GM23338 (cell line): ENCODE measurements at regions not wholly inside any gene's neighbourhood (a gene's known extent, or its start where the extent isn't known, plus 50 kb on each side); places are given as distances from the start of the nearest gene placed in this dataset.

ENCODE experiments used
- ATAC-seq: fragments of 200-7000 bp; cut with Tn5 transposase; 3 replicates; pipeline ENCODE4 v1.9.1; 2020
- DNase-seq: peaks from one replicate; pipeline ENCODE4 v3.0.0-alpha.2; 2015; ENCODE audit warnings: low spot score
- H2AFZ ChIP-seq: fragments of 200-600 bp; sonication (generic); 2 replicates; pipeline ENCODE4 v1.8.0; 2016; ENCODE audit warnings: antibody characterized with exemption, mild to moderate bottlenecking, moderate library complexity
- H3F3A ChIP-seq: fragments of 200-600 bp; sonication (generic); replicated peaks from 2 replicates; pipeline ENCODE4 v1.8.0; 2017; ENCODE audit warnings: antibody characterized with exemption, mixed run types, low read depth
- H3K27ac ChIP-seq: fragments of 200-600 bp; sonication (generic); 2 replicates; pipeline ENCODE4 v1.6.1; 2016; ENCODE audit warnings: low read depth
- H3K27me3 ChIP-seq: fragments of 200-600 bp; sonication (generic); 2 replicates; pipeline ENCODE4 v1.8.0; 2016; ENCODE audit warnings: mild to moderate bottlenecking, mixed run types, moderate library complexity; ENCODE audit not compliant: insufficient read depth
- H3K36me3 ChIP-seq: fragments of 200-600 bp; sonication (generic); 2 replicates; pipeline ENCODE4 v1.8.0; 2016; ENCODE audit warnings: mild to moderate bottlenecking; ENCODE audit not compliant: insufficient read depth
- H3K4me1 ChIP-seq: fragments of 200-600 bp; sonication (generic); 2 replicates; pipeline ENCODE4 v1.8.0; 2016; ENCODE audit warnings: mild to moderate bottlenecking, moderate library complexity; ENCODE audit not compliant: insufficient read depth
- H3K4me2 ChIP-seq: fragments of 200-600 bp; sonication (generic); 2 replicates; pipeline ENCODE4 v1.7.1; 2017; ENCODE audit warnings: mixed run types
- H3K4me3 ChIP-seq: fragments of 200-600 bp; sonication (generic); 2 replicates; pipeline ENCODE4 v1.6.1; 2016; ENCODE audit warnings: mixed run types
- H3K79me2 ChIP-seq: fragments of 200-600 bp; sonication (generic); replicated peaks from 2 replicates; pipeline ENCODE4 v1.8.0; 2017; ENCODE audit warnings: mild to moderate bottlenecking; ENCODE audit not compliant: insufficient read depth
- H3K9me2 ChIP-seq: fragments of 200-600 bp; sonication (generic); 2 replicates; pipeline ENCODE4 v1.8.0; 2017; ENCODE audit not compliant: insufficient read depth
- H4K20me1 ChIP-seq: fragments of 200-600 bp; sonication (generic); replicated peaks from 2 replicates; pipeline ENCODE4 v1.8.0; 2017; ENCODE audit warnings: mild to moderate bottlenecking; ENCODE audit not compliant: insufficient read depth
- H3K27ac Mint-ChIP-seq: 2 replicates; pipeline ENCODE4 v1.8.0; 2020; ENCODE audit warnings: inconsistent platforms, mild to moderate bottlenecking, moderate library complexity, mixed read lengths
- H3K27me3 Mint-ChIP-seq: 3 replicates; pipeline ENCODE4 v1.8.0; 2022; ENCODE audit warnings: low read depth, mild to moderate bottlenecking, moderate library complexity, mixed read lengths, inconsistent platforms; ENCODE audit not compliant: insufficient read depth, poor library complexity
- H3K36me3 Mint-ChIP-seq: 3 replicates; pipeline ENCODE4 v1.8.0; 2021; ENCODE audit warnings: low read depth, mild to moderate bottlenecking, inconsistent platforms, moderate library complexity, mixed read lengths
- H3K4me1 Mint-ChIP-seq: 3 replicates; pipeline ENCODE4 v1.8.0; 2020; ENCODE audit warnings: mild to moderate bottlenecking, inconsistent platforms, mixed read lengths
- H3K4me3 Mint-ChIP-seq: 3 replicates; pipeline ENCODE4 v1.8.0; 2021; ENCODE audit warnings: moderate library complexity, mild to moderate bottlenecking, inconsistent platforms, mixed read lengths
- H3K9me3 Mint-ChIP-seq: 3 replicates; pipeline ENCODE4 v1.8.0; 2020; ENCODE audit warnings: moderate library complexity, mild to moderate bottlenecking, inconsistent platforms, mixed read lengths
- CREB1 ChIP-seq: fragments of 250-450 bp; sonication (Bioruptor Pico); IDR thresholded peaks from 2 replicates; pipeline ENCODE4 v1.5.0; 2020; ENCODE audit warnings: low read depth, mild to moderate bottlenecking, moderate library complexity
- CTCF ChIP-seq, 2 experiments: fragments of 200-600 bp in 1 of 2; sonication (generic) in 1 of 2; conservative IDR thresholded peaks; 2 replicates each; pipeline versions ENCODE4 v1.5.1 to v1.6.1; 2016 to 2017; ENCODE audit warnings: antibody characterized with exemption in 2 of 2, low read depth in 2 of 2, mild to moderate bottlenecking in 2 of 2, moderate library complexity in 1 of 2
- EZH2 ChIP-seq: fragments of 200-600 bp; sonication (generic); IDR thresholded peaks from one replicate; pipeline ENCODE4 v1.8.0; 2017; ENCODE audit warnings: antibody characterized with exemption, mild to moderate bottlenecking, low read depth; ENCODE audit not compliant: unreplicated experiment
- EZH2phosphoT487 ChIP-seq: fragments of 200-600 bp; sonication (generic); IDR thresholded peaks from one replicate; pipeline ENCODE4 v1.8.1; 2018; ENCODE audit warnings: antibody characterized with exemption; ENCODE audit not compliant: unreplicated experiment
- JUNB ChIP-seq: IDR thresholded peaks from one replicate; pipeline ENCODE4 v1.6.1; 2016; ENCODE audit warnings: antibody characterized with exemption; ENCODE audit not compliant: unreplicated experiment
- NANOG ChIP-seq: IDR thresholded peaks from 2 replicates; pipeline ENCODE4 v1.6.1; 2016; ENCODE audit warnings: antibody characterized with exemption, borderline replicate concordance
- POLR2AphosphoS5 ChIP-seq: IDR thresholded peaks from 2 replicates; pipeline ENCODE4 v1.6.1; 2016; ENCODE audit warnings: antibody characterized with exemption, low read depth
- STAT1 ChIP-seq: IDR thresholded peaks from one replicate; pipeline ENCODE4 v1.6.1; 2016; ENCODE audit warnings: antibody characterized with exemption; ENCODE audit not compliant: unreplicated experiment
- ZNF114 ChIP-seq: fragments of 250-450 bp; sonication (Bioruptor Pico); IDR thresholded peaks from 2 replicates; pipeline ENCODE4 v1.5.0; 2020; ENCODE audit warnings: mild to moderate bottlenecking, moderate library complexity
- ZNF331 ChIP-seq: fragments of 250-450 bp; sonication (Bioruptor Pico); IDR thresholded peaks from 2 replicates; pipeline ENCODE4 v1.5.0; 2020; ENCODE audit warnings: low read depth, mild to moderate bottlenecking, moderate library complexity
- ZNF462 ChIP-seq: fragments of 250-450 bp; sonication (Bioruptor Pico); IDR thresholded peaks from 2 replicates; pipeline ENCODE4 v1.5.0; 2020; ENCODE audit warnings: mild to moderate bottlenecking, moderate library complexity
- TF ChIP-seq, protein P1 (sequence below): IDR thresholded peaks from 2 replicates; pipeline ENCODE4 v1.6.1; 2016; ENCODE audit warnings: antibody characterized with exemption
- TF ChIP-seq, protein P2 (sequence below): IDR thresholded peaks from one replicate; pipeline ENCODE4 v1.6.1; 2018; ENCODE audit warnings: antibody characterized with exemption; ENCODE audit not compliant: unreplicated experiment

- Histone ChIP-seq H4K20me1 (no peaks in the 10 kb centered on the region), H3F3A (no peaks in the 10 kb centered on the region), H2AFZ (no peak overlapping the region; the same call in 1 of the 2 replicates), H3K9me2 (no peaks in the 10 kb centered on the region), H3K27ac (no peak overlapping the region), H3K4me3 (no peak overlapping the region), H3K27me3 (no peaks in the 10 kb centered on the region), H3K4me1 (no peaks in the 10 kb centered on the region), H3K79me2 (no peaks in the 10 kb centered on the region), H3K4me2 (no peak overlapping the region), H3K36me3 (no peaks in the 10 kb centered on the region)
- Mint-ChIP-seq H3K36me3 (no peaks in the 10 kb centered on the region), H3K4me3 (no peak overlapping the region), H3K4me1 (no peaks in the 10 kb centered on the region), H3K9me3 (0 out of 3 replicates have a peak, but pooled peaks cover 3% of the 10 kb centered on the region), H3K27me3 (no peaks in the 10 kb centered on the region), H3K27ac (no peak overlapping the region)
- DNase-seq (no peak), ATAC-seq (no peak)
- TF ChIP-seq, protein P1, sequence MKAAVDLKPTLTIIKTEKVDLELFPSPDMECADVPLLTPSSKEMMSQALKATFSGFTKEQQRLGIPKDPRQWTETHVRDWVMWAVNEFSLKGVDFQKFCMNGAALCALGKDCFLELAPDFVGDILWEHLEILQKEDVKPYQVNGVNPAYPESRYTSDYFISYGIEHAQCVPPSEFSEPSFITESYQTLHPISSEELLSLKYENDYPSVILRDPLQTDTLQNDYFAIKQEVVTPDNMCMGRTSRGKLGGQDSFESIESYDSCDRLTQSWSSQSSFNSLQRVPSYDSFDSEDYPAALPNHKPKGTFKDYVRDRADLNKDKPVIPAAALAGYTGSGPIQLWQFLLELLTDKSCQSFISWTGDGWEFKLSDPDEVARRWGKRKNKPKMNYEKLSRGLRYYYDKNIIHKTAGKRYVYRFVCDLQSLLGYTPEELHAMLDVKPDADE: no peak
- TF ChIP-seq POLR2AphosphoS5 (no peak), ZNF462 (CRISPR knock-in tag) (no peak), EZH2 (no peak), STAT1 (no peak), CTCF (conservative IDR thresholded peaks at IDR 0.05; ENCODE audit: low read depth in 2 of 2) (no peak), ZNF331 (CRISPR knock-in tag) (no peak), ZNF114 (CRISPR knock-in tag) (no peak), JUNB (no peak), NANOG (no peak), EZH2phosphoT487 (no peak), CREB1 (no peak)
- TF ChIP-seq, protein P2, sequence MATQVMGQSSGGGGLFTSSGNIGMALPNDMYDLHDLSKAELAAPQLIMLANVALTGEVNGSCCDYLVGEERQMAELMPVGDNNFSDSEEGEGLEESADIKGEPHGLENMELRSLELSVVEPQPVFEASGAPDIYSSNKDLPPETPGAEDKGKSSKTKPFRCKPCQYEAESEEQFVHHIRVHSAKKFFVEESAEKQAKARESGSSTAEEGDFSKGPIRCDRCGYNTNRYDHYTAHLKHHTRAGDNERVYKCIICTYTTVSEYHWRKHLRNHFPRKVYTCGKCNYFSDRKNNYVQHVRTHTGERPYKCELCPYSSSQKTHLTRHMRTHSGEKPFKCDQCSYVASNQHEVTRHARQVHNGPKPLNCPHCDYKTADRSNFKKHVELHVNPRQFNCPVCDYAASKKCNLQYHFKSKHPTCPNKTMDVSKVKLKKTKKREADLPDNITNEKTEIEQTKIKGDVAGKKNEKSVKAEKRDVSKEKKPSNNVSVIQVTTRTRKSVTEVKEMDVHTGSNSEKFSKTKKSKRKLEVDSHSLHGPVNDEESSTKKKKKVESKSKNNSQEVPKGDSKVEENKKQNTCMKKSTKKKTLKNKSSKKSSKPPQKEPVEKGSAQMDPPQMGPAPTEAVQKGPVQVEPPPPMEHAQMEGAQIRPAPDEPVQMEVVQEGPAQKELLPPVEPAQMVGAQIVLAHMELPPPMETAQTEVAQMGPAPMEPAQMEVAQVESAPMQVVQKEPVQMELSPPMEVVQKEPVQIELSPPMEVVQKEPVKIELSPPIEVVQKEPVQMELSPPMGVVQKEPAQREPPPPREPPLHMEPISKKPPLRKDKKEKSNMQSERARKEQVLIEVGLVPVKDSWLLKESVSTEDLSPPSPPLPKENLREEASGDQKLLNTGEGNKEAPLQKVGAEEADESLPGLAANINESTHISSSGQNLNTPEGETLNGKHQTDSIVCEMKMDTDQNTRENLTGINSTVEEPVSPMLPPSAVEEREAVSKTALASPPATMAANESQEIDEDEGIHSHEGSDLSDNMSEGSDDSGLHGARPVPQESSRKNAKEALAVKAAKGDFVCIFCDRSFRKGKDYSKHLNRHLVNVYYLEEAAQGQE: no peak
These were observed 61.9 kb upstream of the ELL2 start for GRCh38 chr5:96023518-96023917.
